ENCODE measurements at regions not wholly inside any gene's neighbourhood (a gene's known extent, or its start where the extent isn't known, plus 50 kb on each side); places are given as distances from the start of the nearest gene placed in this dataset.

- H3K4me3 ChIP-seq (ENCODE audit: low read length, poor library complexity, severe bottlenecking): no peak overlapping the region
- no peak overlapping the region for H3K9ac ChIP-seq (ENCODE audit: low read depth, low read length, poor library complexity, severe bottlenecking)
- no peaks in the 10 kb centered on the region for H3K27me3 ChIP-seq (ENCODE audit: insufficient read depth, low read length, poor library complexity, severe bottlenecking)
- H3K36me3 ChIP-seq (ENCODE audit: insufficient read depth, low read length): no peaks in the 10 kb centered on the region
- H3F3A ChIP-seq (ENCODE audit: low read depth): no peaks in the 10 kb centered on the region
- no peaks in the 10 kb centered on the region for H4K20me1 ChIP-seq (ENCODE audit: insufficient read depth, low read length, poor library complexity, severe bottlenecking)
- H3K4me1 ChIP-seq (ENCODE audit: insufficient read depth, low read length, poor library complexity, severe bottlenecking): no peaks in the 10 kb centered on the region
- H3K4me2 ChIP-seq (ENCODE audit: low read depth, low read length, poor library complexity, severe bottlenecking): no peak overlapping the region
- no peaks in the 10 kb centered on the region for H3K79me2 ChIP-seq (ENCODE audit: insufficient read depth, low read length)
- TF ChIP-seq EZH2phosphoT487 (IDR thresholded peaks at IDR 0.05; ENCODE audit: borderline replicate concordance) (no peak), CTCF (conservative IDR thresholded peaks at IDR 0.05; ENCODE audit: low read length) (no peak)
- no peak overlapping the region for H2AFZ ChIP-seq (ENCODE audit: low read length)
- no peaks in the 10 kb centered on the region for H3K9me3 ChIP-seq (ENCODE audit: insufficient read depth, low read depth, low read length)
- H3K9me2 ChIP-seq (replicated peaks; ENCODE audit: low read depth, low read length): no peaks in the 10 kb centered on the region
Observed at GRCh38 chr6:134680021-134680420, 269.9 kb downstream of the ALDH8A1 start.

- no peak overlapping the region for H3K4me3 ChIP-seq (ENCODE audit: low read length, poor library complexity, severe bottlenecking)
Observed at GRCh38 chr6:134678436-134678889, 271.4 kb downstream of the ALDH8A1 start.

GRCh38 chr6:134676307-134677281 lies 273.3 kb downstream of the ALDH8A1 start:
- H3K9ac ChIP-seq (ENCODE audit: low read depth, low read length, poor library complexity, severe bottlenecking): no peak overlapping the region
- no peaks in the 10 kb centered on the region for H4K20me1 ChIP-seq (ENCODE audit: insufficient read depth, low read length, poor library complexity, severe bottlenecking)
- no peak overlapping the region for H3K4me3 ChIP-seq (ENCODE audit: low read length, poor library complexity, severe bottlenecking)
- H3F3A ChIP-seq (ENCODE audit: low read depth): no peaks in the 10 kb centered on the region
- H2AFZ ChIP-seq (ENCODE audit: low read length): no peak overlapping the region
- H3K36me3 ChIP-seq (ENCODE audit: insufficient read depth, low read length): no peaks in the 10 kb centered on the region
- no peak for TF ChIP-seq EZH2phosphoT487 (IDR thresholded peaks at IDR 0.05; ENCODE audit: borderline replicate concordance)
- H3K4me1 ChIP-seq (ENCODE audit: insufficient read depth, low read length, poor library complexity, severe bottlenecking): no peaks in the 10 kb centered on the region
- no peaks in the 10 kb centered on the region for H3K27me3 ChIP-seq (ENCODE audit: insufficient read depth, low read length, poor library complexity, severe bottlenecking)
- H3K4me2 ChIP-seq (ENCODE audit: low read depth, low read length, poor library complexity, severe bottlenecking): no peak overlapping the region
- H3K9me2 ChIP-seq (replicated peaks; ENCODE audit: low read depth, low read length): no peaks in the 10 kb centered on the region
- H3K9me3 ChIP-seq (ENCODE audit: insufficient read depth, low read depth, low read length): no peaks in the 10 kb centered on the region
- no peaks in the 10 kb centered on the region for H3K79me2 ChIP-seq (ENCODE audit: insufficient read depth, low read length)

More at GRCh38 chr6:134678436-134678889, 271.4 kb downstream of the ALDH8A1 start:
- H4K20me1 ChIP-seq (ENCODE audit: insufficient read depth, low read length, poor library complexity, severe bottlenecking): no peaks in the 10 kb centered on the region
- H3K27me3 ChIP-seq (ENCODE audit: insufficient read depth, low read length, poor library complexity, severe bottlenecking): no peaks in the 10 kb centered on the region
- no peak for TF ChIP-seq EZH2phosphoT487 (IDR thresholded peaks at IDR 0.05; ENCODE audit: borderline replicate concordance)
- no peak for TF ChIP-seq CTCF (conservative IDR thresholded peaks at IDR 0.05; ENCODE audit: low read length)
- H3K9me2 ChIP-seq (replicated peaks; ENCODE audit: low read depth, low read length): no peaks in the 10 kb centered on the region
- H3K36me3 ChIP-seq (ENCODE audit: insufficient read depth, low read length): no peaks in the 10 kb centered on the region
- H3K9me3 ChIP-seq (ENCODE audit: insufficient read depth, low read depth, low read length): no peaks in the 10 kb centered on the region
- H2AFZ ChIP-seq (ENCODE audit: low read length): no peak overlapping the region
- H3K9ac ChIP-seq (ENCODE audit: low read depth, low read length, poor library complexity, severe bottlenecking): no peak overlapping the region
- H3F3A ChIP-seq (ENCODE audit: low read depth): no peaks in the 10 kb centered on the region
- no peak overlapping the region for H3K4me2 ChIP-seq (ENCODE audit: low read depth, low read length, poor library complexity, severe bottlenecking)
- no peaks in the 10 kb centered on the region for H3K79me2 ChIP-seq (ENCODE audit: insufficient read depth, low read length)
- H3K4me1 ChIP-seq (ENCODE audit: insufficient read depth, low read length, poor library complexity, severe bottlenecking): no peaks in the 10 kb centered on the region

All from Loucy (cell line).